Transverse colon (tissue), 4 donors: ENCODE measurements at regions not wholly inside any gene's neighbourhood (a gene's known extent, or its start where the extent isn't known, plus 50 kb on each side); places are given as distances from the start of the nearest gene placed in this dataset.
"Not testable (repeated sequence)": the region's sequence is repeated elsewhere in the genome, so short reads cannot be mapped to it uniquely, and the experiment has no call there.

Source experiments
- DNase-seq: peaks from one replicate; pipeline ENCODE4 v3.0.0-alpha.2; 2019
- H3K27ac ChIP-seq, 4 donors: fragments of 200-600 bp; sonication (generic); 2 replicates each; pipeline ENCODE4 v1.5.1; 2016 to 2018; ENCODE audit warnings: inconsistent platforms in 4 of 4
- H3K27me3 ChIP-seq: fragments of 200-600 bp; sonication (generic); 2 replicates; pipeline ENCODE4 v1.5.1; 2017; ENCODE audit warnings: inconsistent platforms
- H3K36me3 ChIP-seq, 4 donors: fragments of 200-600 bp; sonication (generic); 2 replicates each; pipeline ENCODE4 v1.5.1; 2017 to 2019; ENCODE audit warnings: inconsistent platforms in 4 of 4
- H3K4me1 ChIP-seq, 4 donors: fragments of 200-600 bp; sonication (generic); 2 replicates each; pipeline ENCODE4 v1.5.1; 2017 to 2020; ENCODE audit warnings: inconsistent platforms in 4 of 4
- H3K4me3 ChIP-seq, 4 donors: fragments of 200-600 bp; sonication (generic); 1 replicate in 1 of 4; 2 replicates in 3 of 4; pipeline versions ENCODE4 v1.5.1 to v1.6.1; 2017 to 2019; ENCODE audit warnings: inconsistent platforms in 4 of 4
- H3K9me3 ChIP-seq, 2 donors: fragments of 200-600 bp; sonication (generic); 2 replicates each; pipeline ENCODE4 v1.5.1; 2017 to 2019; ENCODE audit warnings: inconsistent platforms in 2 of 2
- EP300 ChIP-seq: sonication (generic); formaldehyde crosslinking; IDR thresholded peaks from one replicate; pipeline ENCODE4 v1.6.1; 2017; ENCODE audit warnings: antibody characterized with exemption, low read depth
- POLR2A ChIP-seq: fragments of 450-650 bp; IDR thresholded peaks from one replicate; pipeline ENCODE4 v1.6.1; 2016; ENCODE audit warnings: antibody characterized with exemption, mild to moderate bottlenecking, moderate library complexity
- POLR2AphosphoS5 ChIP-seq, 3 donors: sonication (generic); formaldehyde crosslinking; IDR thresholded peaks; one replicate each; pipeline ENCODE4 v1.6.1; 2016; ENCODE audit warnings: antibody characterized with exemption in 3 of 3
- WGBS, 2 donors: methylation state at CpG; one replicate each; pipeline ENCODE4 v1.1.5; 2018; ENCODE audit warnings: low coverage in 1 of 2; 5-methylcytosine and 5-hydroxymethylcytosine counted together
- in situ Hi-C, 4 donors: fragments of 200-750 bp; cut with MboI; loops; one replicate each; pipeline versions ENCODE4 v1.15.0 to v1.15.1; 2017; ENCODE audit warnings: low sequenced_read_pairs in 3 of 4, low pct_ligation_motif_present in 1 of 4, low pct_unique_long_range_greater_than_20kb in 1 of 4
- intact Hi-C: fragments of 100-400 bp; cut with DNase I; formaldehyde crosslinking; loops from one replicate; pipeline ENCODE4 v1.15.1; 2023; ENCODE audit warnings: low total_unique reads
- TF ChIP-seq, protein P1 (sequence below), 5 experiments: fragments of 200-600 bp in 3 of 5; fragments of 450-650 bp in 2 of 5; sonication (generic) in 3 of 5; IDR thresholded peaks; 1 replicate in 2 of 5; 2 replicates in 3 of 5; pipeline ENCODE4 v1.5.1; 2016 to 2017; ENCODE audit warnings: antibody characterized with exemption in 5 of 5, inconsistent platforms in 3 of 5, mild to moderate bottlenecking in 2 of 5, moderate library complexity in 1 of 5

DNA sequence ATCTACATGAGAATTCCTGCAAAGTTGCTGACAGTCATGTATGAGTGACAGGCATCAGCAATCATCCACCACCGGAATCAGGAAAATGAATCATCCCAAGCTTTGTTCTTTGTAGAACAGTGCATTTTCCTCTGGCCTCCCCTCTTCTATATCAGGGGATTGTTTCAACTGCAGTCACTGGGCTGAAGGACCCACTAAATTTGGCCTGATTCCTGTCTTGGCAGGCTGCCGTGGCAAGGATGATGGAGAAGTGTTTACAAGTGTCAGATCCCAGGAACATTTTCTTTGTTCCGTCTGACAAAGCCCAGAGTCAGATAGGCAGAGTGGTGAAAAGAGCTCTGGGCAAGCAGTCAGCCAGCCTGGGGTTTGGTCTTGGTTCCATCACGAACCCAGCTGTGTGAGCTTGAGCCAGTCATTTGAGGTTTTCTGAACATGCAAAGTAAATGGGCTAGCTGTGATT lies 175.1 kb upstream of the TSC22D2 start:
- DNase-seq, result no peak
- Histone ChIP-seq H3K27me3 (no peaks in the 10 kb centered on the region), H3K27ac (no peak overlapping the region), H3K4me3 (no peak overlapping the region), H3K9me3 (no peaks in the 10 kb centered on the region), H3K36me3 (no peaks in the 10 kb centered on the region), H3K4me1 (peaks cover 0 to 25% (median 16%) of the 10 kb centered on the region in 4 donors)
- in situ Hi-C loops (loop anchor here in 1 of 4 donors (10.0 kb wide), 1 partner anchor 262 kb away; no protein-coding TSS in a partner anchor), intact Hi-C loops (no loop called here)
- 56 to 69% methylated on average over 2 to 4 of the region's 4 CpGs for WGBS, 2 donors
- TF ChIP-seq, protein P1, sequence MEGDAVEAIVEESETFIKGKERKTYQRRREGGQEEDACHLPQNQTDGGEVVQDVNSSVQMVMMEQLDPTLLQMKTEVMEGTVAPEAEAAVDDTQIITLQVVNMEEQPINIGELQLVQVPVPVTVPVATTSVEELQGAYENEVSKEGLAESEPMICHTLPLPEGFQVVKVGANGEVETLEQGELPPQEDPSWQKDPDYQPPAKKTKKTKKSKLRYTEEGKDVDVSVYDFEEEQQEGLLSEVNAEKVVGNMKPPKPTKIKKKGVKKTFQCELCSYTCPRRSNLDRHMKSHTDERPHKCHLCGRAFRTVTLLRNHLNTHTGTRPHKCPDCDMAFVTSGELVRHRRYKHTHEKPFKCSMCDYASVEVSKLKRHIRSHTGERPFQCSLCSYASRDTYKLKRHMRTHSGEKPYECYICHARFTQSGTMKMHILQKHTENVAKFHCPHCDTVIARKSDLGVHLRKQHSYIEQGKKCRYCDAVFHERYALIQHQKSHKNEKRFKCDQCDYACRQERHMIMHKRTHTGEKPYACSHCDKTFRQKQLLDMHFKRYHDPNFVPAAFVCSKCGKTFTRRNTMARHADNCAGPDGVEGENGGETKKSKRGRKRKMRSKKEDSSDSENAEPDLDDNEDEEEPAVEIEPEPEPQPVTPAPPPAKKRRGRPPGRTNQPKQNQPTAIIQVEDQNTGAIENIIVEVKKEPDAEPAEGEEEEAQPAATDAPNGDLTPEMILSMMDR (IDR thresholded peaks at IDR 0.05), result no peak
- no peak for TF ChIP-seq EP300
- TF ChIP-seq POLR2AphosphoS5 (IDR thresholded peaks at IDR 0.05), result no peak
- TF ChIP-seq POLR2A, result no peak

- no peaks in the 10 kb centered on the region for H3K36me3 ChIP-seq
- no peak overlapping the region for H3K27ac ChIP-seq
- no peaks in the 10 kb centered on the region for H3K9me3 ChIP-seq
- 53 to 62% methylated on average over 5 of the region's 5 CpGs for WGBS, 2 donors
- DNase-seq, result no peak
- TF ChIP-seq, protein P1 (IDR thresholded peaks at IDR 0.05), result no peak
- TF ChIP-seq EP300, result no peak
- no peak for TF ChIP-seq POLR2A
- no peak for TF ChIP-seq POLR2AphosphoS5 (IDR thresholded peaks at IDR 0.05)
- intact Hi-C loops (no loop called here), in situ Hi-C loops (loop anchor here in 1 of 4 donors (10.0 kb wide), 1 partner anchor 265 kb away; no protein-coding TSS in a partner anchor)
- H3K4me1 ChIP-seq, result peaks cover 0 to 3% (median 0%) of the 10 kb centered on the region in 4 donors
- H3K27me3 ChIP-seq, result no peaks in the 10 kb centered on the region
- no peak overlapping the region for H3K4me3 ChIP-seq
Observed at GRCh38 chr3:150230037-150230436, 178.1 kb upstream of the TSC22D2 start.

- H3K27me3 ChIP-seq, H3K36me3 ChIP-seq, DNase-seq, H3K4me1 ChIP-seq, H3K9me3 ChIP-seq, H3K4me3 ChIP-seq, H3K27ac ChIP-seq, intact Hi-C loops: not testable (repeated sequence)
- in situ Hi-C loops, result loop anchor here in 2 of 4 donors (10.0 kb wide), 1 partner anchor 266 kb away; no protein-coding TSS in a partner anchor
- 78 to 87% methylated on average over 6 of the region's 6 CpGs for WGBS, 2 donors
Observed at GRCh38 chr3:150228626-150229025, 179.5 kb upstream of the TSC22D2 start.

DNA sequence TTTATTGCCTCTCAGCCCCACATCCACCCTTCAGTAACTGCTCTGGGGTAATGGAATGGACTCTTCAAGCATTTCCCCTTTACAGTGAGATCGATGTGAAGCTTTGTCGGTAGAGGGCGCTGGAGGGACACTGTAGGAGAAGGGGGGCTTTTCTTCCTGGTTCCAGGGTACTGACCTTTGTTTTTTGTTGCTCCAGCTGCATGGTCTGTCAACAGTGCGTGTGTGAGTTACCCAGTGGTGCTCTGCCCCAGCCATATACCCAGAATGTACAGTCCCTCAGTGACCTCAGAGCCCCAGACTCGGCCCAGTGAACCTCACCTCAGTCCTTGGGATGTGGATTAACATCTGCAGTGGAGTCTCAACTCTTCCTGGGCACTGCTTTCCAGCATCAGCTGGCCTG lies 180.3 kb upstream of the TSC22D2 start:
- in situ Hi-C loops (loop anchor here in 2 of 4 donors (10.0 kb wide), 1 partner anchor 267 kb away; no protein-coding TSS in a partner anchor), intact Hi-C loops (no loop called here)
- no peaks in the 10 kb centered on the region for H3K9me3 ChIP-seq
- H3K4me1 ChIP-seq, result no peaks in the 10 kb centered on the region
- 25 to 28% methylated on average over 4 to 5 of the region's 5 CpGs for WGBS, 2 donors
- peak; percentile 64 for DNase-seq
- H3K27ac ChIP-seq, result no peak overlapping the region
- H3K4me3 ChIP-seq, result no peak overlapping the region
- TF ChIP-seq, protein P1 (IDR thresholded peaks at IDR 0.05), result peak; percentile 59 to 74 (median 65)
- TF ChIP-seq EP300, result no peak
- H3K36me3 ChIP-seq, result no peaks in the 10 kb centered on the region
- H3K27me3 ChIP-seq, result no peaks in the 10 kb centered on the region

DNA sequence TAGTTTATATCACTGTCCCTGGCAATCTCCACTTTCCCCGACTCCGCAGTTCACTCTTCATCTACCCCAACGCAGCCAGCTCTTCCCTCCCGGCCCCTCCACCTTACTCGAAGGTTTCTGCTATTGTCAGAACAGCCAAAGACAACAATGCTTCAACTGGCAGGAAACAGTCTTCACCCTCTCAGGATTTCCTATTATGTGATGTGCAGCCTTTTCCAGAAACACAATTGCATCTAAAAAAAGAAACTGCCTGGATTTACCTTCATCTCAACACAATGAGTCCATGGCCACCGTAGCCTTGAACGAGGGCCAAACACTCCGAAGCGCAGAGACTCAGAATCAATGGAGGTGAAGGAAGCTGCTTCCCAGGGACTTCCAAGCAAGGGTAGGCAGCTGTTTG lies 182.1 kb upstream of the TSC22D2 start:
- Histone ChIP-seq H3K27ac (no peak overlapping the region), H3K4me3 (no peak overlapping the region), H3K4me1 (peaks cover 0 to 5% (median 3%) of the 10 kb centered on the region in 4 donors), H3K36me3 (no peaks in the 10 kb centered on the region), H3K9me3 (no peaks in the 10 kb centered on the region), H3K27me3 (peaks cover under 1% of the 10 kb centered on the region)
- WGBS, 2 donors, result 64 to 69% methylated on average over 5 to 9 of the region's 9 CpGs
- intact Hi-C loops, result no loop called here
- no peak for DNase-seq
- in situ Hi-C loops, result loop anchor here in 2 of 4 donors (10.0 kb wide), 1 partner anchor 269 kb away; no protein-coding TSS in a partner anchor
- TF ChIP-seq, protein P1 (IDR thresholded peaks at IDR 0.05), result no peak
- TF ChIP-seq POLR2A (no peak), POLR2AphosphoS5 (IDR thresholded peaks at IDR 0.05) (no peak), EP300 (no peak)
